ENCODE measurements at regions not wholly inside any gene's neighbourhood (a gene's known extent, or its start where the extent isn't known, plus 50 kb on each side); places are given as distances from the start of the nearest gene placed in this dataset.

DNA sequence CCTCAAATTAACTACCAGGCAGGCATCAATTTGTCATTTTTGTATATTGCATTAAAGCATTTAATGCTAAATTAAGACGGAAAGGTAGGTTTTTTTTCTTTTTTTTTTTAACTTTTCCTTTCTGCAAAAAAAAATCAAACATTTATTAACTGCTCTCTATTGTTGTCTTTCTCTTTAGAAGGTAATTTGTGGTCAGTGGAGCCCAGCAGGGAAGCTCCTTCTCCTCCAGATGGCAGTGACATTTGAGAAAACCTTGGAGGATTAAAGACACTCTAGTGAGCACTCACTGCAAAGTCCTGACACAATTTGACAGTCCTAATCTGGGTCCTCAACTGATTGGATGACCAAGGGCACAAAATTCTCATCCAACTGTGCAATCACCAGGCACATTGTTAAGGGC is 102.4 kb downstream of the SLIT2 start:
- Histone ChIP-seq H3K79me2 (ENCODE audit: insufficient read depth, low read length) (no peaks in the 10 kb centered on the region), H3K9me3 (ENCODE audit: control insufficient read depth, low read depth, low read length) (no peaks in the 10 kb centered on the region), H2BK120ac (ENCODE audit: low read depth, low read length, poor library complexity, severe bottlenecking) (no peak overlapping the region), H3K56ac (ENCODE audit: insufficient read length, low read depth, low read length) (no peak overlapping the region), H3T11ph (ENCODE audit: low read length) (no peak overlapping the region), H2AK5ac (ENCODE audit: insufficient read length, low read length) (no peak overlapping the region), H4K8ac (replicated peaks; ENCODE audit: insufficient read length, low read depth, low read length) (no peak overlapping the region), H2BK12ac (ENCODE audit: insufficient read length, low read depth, low read length) (no peak overlapping the region), H3K14ac (ENCODE audit: insufficient read depth, low read length) (no peak overlapping the region), H2BK15ac (ENCODE audit: low read depth, low read length) (no peak overlapping the region), H3K18ac (ENCODE audit: insufficient read length, low read depth, low read length) (no peak overlapping the region), H3K9ac (ENCODE audit: extremely low read depth, insufficient read length, low read length) (no peak overlapping the region), H3K23me2 (ENCODE audit: insufficient read length, low read depth, low read length, poor library complexity, severe bottlenecking) (no peaks in the 10 kb centered on the region), H3K27me3 (ENCODE audit: insufficient read depth, low read length) (no peaks in the 10 kb centered on the region), H4K91ac (ENCODE audit: insufficient read length, low read depth, low read length) (no peak overlapping the region), H3K4ac (ENCODE audit: low read depth, low read length) (no peak overlapping the region), H3K4me2 (ENCODE audit: insufficient read depth, insufficient read length, low read length) (no peak overlapping the region), H3K27ac (ENCODE audit: insufficient read length, low read depth, low read length) (no peak overlapping the region), H2AFZ (ENCODE audit: low read length) (no peak overlapping the region), H3K23ac (ENCODE audit: insufficient read length, low read depth, low read length) (no peak overlapping the region), H3K79me1 (ENCODE audit: insufficient read depth, low read depth, low read length, poor library complexity, severe bottlenecking) (no peaks in the 10 kb centered on the region), H4K20me1 (ENCODE audit: control insufficient read depth, insufficient read depth, insufficient read length) (no peaks in the 10 kb centered on the region), H2BK5ac (ENCODE audit: insufficient read length, low read length) (no peak overlapping the region), H3K4me1 (ENCODE audit: insufficient read depth, low read length) (0 out of 2 replicates have a peak, but pooled peaks cover 2% of the 10 kb centered on the region), H4K5ac (ENCODE audit: insufficient read length, low read depth, low read length) (no peak overlapping the region), H2BK20ac (ENCODE audit: low read depth, low read length, poor library complexity, severe bottlenecking) (no peak overlapping the region)
- no CpG with 5 or more reads among the region's 1 CpG for WGBS (ENCODE audit: extremely low coverage, insufficient read length, low lambda C conversion rate)
- TF ChIP-seq, protein P1, sequence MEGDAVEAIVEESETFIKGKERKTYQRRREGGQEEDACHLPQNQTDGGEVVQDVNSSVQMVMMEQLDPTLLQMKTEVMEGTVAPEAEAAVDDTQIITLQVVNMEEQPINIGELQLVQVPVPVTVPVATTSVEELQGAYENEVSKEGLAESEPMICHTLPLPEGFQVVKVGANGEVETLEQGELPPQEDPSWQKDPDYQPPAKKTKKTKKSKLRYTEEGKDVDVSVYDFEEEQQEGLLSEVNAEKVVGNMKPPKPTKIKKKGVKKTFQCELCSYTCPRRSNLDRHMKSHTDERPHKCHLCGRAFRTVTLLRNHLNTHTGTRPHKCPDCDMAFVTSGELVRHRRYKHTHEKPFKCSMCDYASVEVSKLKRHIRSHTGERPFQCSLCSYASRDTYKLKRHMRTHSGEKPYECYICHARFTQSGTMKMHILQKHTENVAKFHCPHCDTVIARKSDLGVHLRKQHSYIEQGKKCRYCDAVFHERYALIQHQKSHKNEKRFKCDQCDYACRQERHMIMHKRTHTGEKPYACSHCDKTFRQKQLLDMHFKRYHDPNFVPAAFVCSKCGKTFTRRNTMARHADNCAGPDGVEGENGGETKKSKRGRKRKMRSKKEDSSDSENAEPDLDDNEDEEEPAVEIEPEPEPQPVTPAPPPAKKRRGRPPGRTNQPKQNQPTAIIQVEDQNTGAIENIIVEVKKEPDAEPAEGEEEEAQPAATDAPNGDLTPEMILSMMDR (conservative IDR thresholded peaks at IDR 0.05), result no peak
- Mint-ChIP-seq H3K27ac (no peak overlapping the region), H3K4me3 (no peak overlapping the region; a peak in 1 of 5 replicates), H3K4me1 (peaks cover 18 to 28% of the 10 kb centered on the region in 2 experiments), H3K9me3 (no peaks in the 10 kb centered on the region), H3K27me3 (ENCODE audit: low read depth) (no peaks in the 10 kb centered on the region), H3K36me3 (ENCODE audit: insufficient read depth in 1 of 3, low read depth in 3 of 3) (no peaks in the 10 kb centered on the region)
- DNase-seq, result no peak
